ENCODE measurements at regions not wholly inside any gene's neighbourhood (a gene's known extent, or its start where the extent isn't known, plus 50 kb on each side); places are given as distances from the start of the nearest gene placed in this dataset.

DNA sequence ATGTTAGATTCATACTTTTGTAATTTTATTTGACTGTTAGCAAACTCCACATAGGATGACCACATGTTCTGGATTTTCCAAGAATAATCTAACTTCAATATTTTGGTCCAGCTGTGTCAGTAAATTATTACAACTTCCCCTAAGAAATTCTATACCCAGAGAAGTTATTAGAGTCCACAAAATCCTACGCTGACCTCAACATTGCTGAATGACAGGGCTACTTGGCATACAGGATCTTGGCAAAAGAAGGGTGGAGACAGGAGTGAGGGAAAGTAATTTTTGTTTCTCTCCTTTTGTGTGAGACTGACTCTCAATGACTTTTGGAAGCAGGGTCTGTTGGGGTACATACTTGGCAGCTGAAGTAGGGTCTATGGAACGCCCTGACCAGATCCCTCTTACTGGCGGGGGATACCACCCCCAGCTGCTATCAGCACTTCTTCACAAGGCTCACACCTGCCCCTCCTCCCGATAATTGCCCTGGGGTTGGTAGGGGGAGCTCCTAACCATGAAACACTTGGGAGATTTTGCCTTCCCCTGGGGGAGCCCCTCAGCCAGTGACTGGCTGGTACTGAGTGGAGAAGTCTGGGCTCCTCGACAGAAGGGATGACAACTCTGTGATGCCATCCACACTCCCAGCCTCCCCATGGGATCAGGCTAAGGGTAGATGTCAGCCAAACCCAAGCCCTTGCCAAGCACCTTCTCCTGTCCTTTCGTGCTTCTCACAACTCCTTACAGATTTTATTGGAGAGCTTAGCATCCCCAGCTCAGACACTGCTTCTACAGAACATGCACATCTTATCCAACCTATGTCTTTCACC is 110.6 kb upstream of the FHL2 start:
- TF ChIP-seq REST (IDR thresholded peaks at IDR 0.05; ENCODE audit: low read depth, low read length) (no peak), CTCF (IDR thresholded peaks at IDR 0.05) (no peak), POLR2AphosphoS5 (IDR thresholded peaks at IDR 0.05; ENCODE audit: low read depth, low read length) (no peak), RFX5 (IDR thresholded peaks at IDR 0.05; ENCODE audit: low read length) (no peak), EZH2phosphoT487 (IDR thresholded peaks at IDR 0.05; ENCODE audit: borderline replicate concordance, low read depth) (no peak), TAF1 (IDR thresholded peaks at IDR 0.05; ENCODE audit: borderline replicate concordance, low read depth, low read length) (no peak), NRF1 (IDR thresholded peaks at IDR 0.05; ENCODE audit: low read depth, low read length) (no peak), RAD21 (IDR thresholded peaks at IDR 0.05; ENCODE audit: low read length) (no peak)
- TF ChIP-seq, protein P1, sequence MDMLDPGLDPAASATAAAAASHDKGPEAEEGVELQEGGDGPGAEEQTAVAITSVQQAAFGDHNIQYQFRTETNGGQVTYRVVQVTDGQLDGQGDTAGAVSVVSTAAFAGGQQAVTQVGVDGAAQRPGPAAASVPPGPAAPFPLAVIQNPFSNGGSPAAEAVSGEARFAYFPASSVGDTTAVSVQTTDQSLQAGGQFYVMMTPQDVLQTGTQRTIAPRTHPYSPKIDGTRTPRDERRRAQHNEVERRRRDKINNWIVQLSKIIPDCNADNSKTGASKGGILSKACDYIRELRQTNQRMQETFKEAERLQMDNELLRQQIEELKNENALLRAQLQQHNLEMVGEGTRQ (IDR thresholded peaks at IDR 0.05; ENCODE audit: borderline replicate concordance, low read depth, low read length), result no peak

All from SK-N-SH (cell line).